SH-SY5Y (cell line): ENCODE measurements at regions not wholly inside any gene's neighbourhood (a gene's known extent, or its start where the extent isn't known, plus 50 kb on each side); places are given as distances from the start of the nearest gene placed in this dataset.

Experiments used
- GATA2 ChIP-seq: IDR thresholded peaks from 2 replicates; pipeline ENCODE4 v1.6.1; 2011; ENCODE audit warnings: mild to moderate bottlenecking, low read depth, low read length
- GATA3 ChIP-seq: IDR thresholded peaks from 2 replicates; pipeline ENCODE4 v1.6.1; 2011; ENCODE audit warnings: low read depth, mild to moderate bottlenecking, low read length, moderate library complexity

DNA sequence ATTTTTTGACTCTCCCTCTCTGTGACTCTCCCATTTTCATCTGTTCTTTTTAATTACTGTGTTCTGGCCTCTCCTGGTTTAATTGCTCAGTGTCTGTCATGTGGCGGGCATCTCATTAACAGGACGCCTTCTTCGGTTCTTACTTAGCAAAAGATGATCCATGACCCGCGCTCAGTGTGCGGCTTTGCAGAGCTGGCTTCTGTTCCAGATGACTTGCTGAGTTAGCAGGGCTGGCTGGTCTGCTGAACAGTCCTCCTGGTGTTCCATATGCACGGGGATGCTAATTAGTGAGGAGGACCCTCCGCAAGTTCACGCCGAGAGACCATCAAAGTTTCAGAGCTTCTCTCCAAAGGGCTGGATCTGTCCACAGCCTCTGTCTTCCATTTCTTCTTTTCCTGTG, 258.6 kb upstream of the MKI67 start:
- TF ChIP-seq GATA2 (no peak), GATA3 (no peak)
